Suprapubic skin (tissue), 4 donors: ENCODE measurements at regions not wholly inside any gene's neighbourhood (a gene's known extent, or its start where the extent isn't known, plus 50 kb on each side); places are given as distances from the start of the nearest gene placed in this dataset.

Source experiments
- DNase-seq, 2 donors: peaks; one replicate each; pipeline ENCODE4 v3.0.0-alpha.2; 2019; ENCODE audit warnings: low spot score in 2 of 2
- H3K27ac ChIP-seq: fragments of 200-600 bp; sonication (generic); one replicate; pipeline ENCODE4 v1.5.1; 2019
- H3K27me3 ChIP-seq: fragments of 200-600 bp; sonication (generic); one replicate; pipeline ENCODE4 v1.5.1; 2019
- H3K36me3 ChIP-seq: fragments of 200-600 bp; sonication (generic); one replicate; pipeline ENCODE4 v1.5.1; 2019
- H3K4me1 ChIP-seq: fragments of 200-600 bp; sonication (generic); one replicate; pipeline ENCODE4 v1.5.1; 2019
- H3K4me3 ChIP-seq: fragments of 200-600 bp; sonication (generic); one replicate; pipeline ENCODE4 v1.5.1; 2019; ENCODE audit warnings: mild to moderate bottlenecking
- H3K9me3 ChIP-seq: fragments of 200-600 bp; sonication (generic); one replicate; pipeline ENCODE4 v1.5.1; 2019
- EP300 ChIP-seq: sonication (generic); formaldehyde crosslinking; IDR thresholded peaks from one replicate; pipeline ENCODE4 v1.6.1; 2017; ENCODE audit warnings: antibody characterized with exemption
- POLR2A ChIP-seq, 2 donors: fragments of 450-650 bp; IDR thresholded peaks; one replicate each; pipeline ENCODE4 v1.6.1; 2017; ENCODE audit warnings: antibody characterized with exemption in 2 of 2, mild to moderate bottlenecking in 2 of 2, moderate library complexity in 2 of 2
- POLR2AphosphoS5 ChIP-seq, 3 donors: sonication (generic); formaldehyde crosslinking; IDR thresholded peaks; one replicate each; pipeline ENCODE4 v1.6.1; 2017; ENCODE audit warnings: antibody characterized with exemption in 3 of 3
- whole genome bisulfite sequencing: methylation state at CpG from one replicate; pipeline ENCODE4 v1.1.5; 2018; 5-methylcytosine and 5-hydroxymethylcytosine counted together
- TF ChIP-seq, protein P1 (sequence below), 2 donors: fragments of 200-600 bp in 1 of 2; fragments of 450-650 bp in 1 of 2; sonication (generic) in 1 of 2; IDR thresholded peaks; one replicate each; pipeline ENCODE4 v1.5.1; 2016 to 2019; ENCODE audit warnings: antibody characterized with exemption in 2 of 2, mild to moderate bottlenecking in 1 of 2, moderate library complexity in 1 of 2

DNA sequence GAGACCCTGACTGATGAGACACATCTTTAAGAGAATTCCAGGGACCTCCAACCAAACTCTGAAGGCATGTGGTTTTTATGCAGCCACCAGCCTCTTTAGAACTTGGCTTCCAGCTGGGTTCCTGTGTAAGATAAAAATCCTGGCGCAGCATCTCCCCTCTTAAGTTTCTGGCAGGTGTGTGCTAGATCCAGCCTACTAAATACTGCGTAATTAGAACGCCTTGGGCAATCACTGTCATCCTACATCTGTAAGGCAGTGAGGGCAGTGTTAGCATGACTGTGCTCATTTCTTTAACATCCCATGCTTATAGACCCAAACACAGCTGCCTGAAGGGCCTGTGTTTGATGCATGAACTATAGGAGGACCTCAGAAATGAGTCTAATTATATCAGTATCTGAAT, 173.5 kb upstream of the OBI1 start:
- H3K27ac ChIP-seq = no peak overlapping the region
- H3K36me3 ChIP-seq = no peaks in the 10 kb centered on the region
- no peaks in the 10 kb centered on the region for H3K4me1 ChIP-seq
- no peaks in the 10 kb centered on the region for H3K9me3 ChIP-seq
- H3K27me3 ChIP-seq = no peaks in the 10 kb centered on the region
- no peak for TF ChIP-seq EP300
- TF ChIP-seq POLR2AphosphoS5 (IDR thresholded peaks at IDR 0.05) = no peak
- no peak for TF ChIP-seq POLR2A (IDR thresholded peaks at IDR 0.05)
- TF ChIP-seq, protein P1, sequence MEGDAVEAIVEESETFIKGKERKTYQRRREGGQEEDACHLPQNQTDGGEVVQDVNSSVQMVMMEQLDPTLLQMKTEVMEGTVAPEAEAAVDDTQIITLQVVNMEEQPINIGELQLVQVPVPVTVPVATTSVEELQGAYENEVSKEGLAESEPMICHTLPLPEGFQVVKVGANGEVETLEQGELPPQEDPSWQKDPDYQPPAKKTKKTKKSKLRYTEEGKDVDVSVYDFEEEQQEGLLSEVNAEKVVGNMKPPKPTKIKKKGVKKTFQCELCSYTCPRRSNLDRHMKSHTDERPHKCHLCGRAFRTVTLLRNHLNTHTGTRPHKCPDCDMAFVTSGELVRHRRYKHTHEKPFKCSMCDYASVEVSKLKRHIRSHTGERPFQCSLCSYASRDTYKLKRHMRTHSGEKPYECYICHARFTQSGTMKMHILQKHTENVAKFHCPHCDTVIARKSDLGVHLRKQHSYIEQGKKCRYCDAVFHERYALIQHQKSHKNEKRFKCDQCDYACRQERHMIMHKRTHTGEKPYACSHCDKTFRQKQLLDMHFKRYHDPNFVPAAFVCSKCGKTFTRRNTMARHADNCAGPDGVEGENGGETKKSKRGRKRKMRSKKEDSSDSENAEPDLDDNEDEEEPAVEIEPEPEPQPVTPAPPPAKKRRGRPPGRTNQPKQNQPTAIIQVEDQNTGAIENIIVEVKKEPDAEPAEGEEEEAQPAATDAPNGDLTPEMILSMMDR (IDR thresholded peaks at IDR 0.05) = no peak
- no peak overlapping the region for H3K4me3 ChIP-seq
- 43% methylated on average over 3 of the region's 3 CpGs for WGBS
- no peak for DNase-seq

DNA sequence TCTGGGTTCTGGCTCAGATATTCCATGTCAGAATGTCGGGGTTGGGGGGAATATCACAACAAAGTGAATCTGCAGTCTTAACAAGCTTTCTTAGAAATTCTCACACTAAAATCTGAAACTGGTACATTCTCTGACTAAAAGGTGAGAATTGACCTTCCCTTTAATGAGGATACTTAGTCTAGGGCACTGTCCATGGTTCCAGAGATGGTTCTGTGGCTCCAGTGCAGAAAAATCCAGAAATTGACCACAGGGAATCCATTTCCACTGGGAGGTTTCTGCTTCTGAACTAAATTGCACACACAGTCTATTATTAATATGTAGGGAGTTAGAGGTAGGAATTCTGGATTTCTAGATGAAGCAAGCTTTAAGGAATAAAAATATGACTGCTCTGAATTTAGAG, 171.6 kb upstream of the OBI1 start:
- WGBS = 81% methylated on average over 1 of the region's 1 CpG
- Histone ChIP-seq H3K4me1 (no peaks in the 10 kb centered on the region), H3K27me3 (no peaks in the 10 kb centered on the region), H3K4me3 (no peak overlapping the region), H3K9me3 (no peaks in the 10 kb centered on the region), H3K27ac (no peak overlapping the region), H3K36me3 (no peaks in the 10 kb centered on the region)
- TF ChIP-seq, protein P1 (IDR thresholded peaks at IDR 0.05) = no peak
- TF ChIP-seq POLR2A (IDR thresholded peaks at IDR 0.05) (no peak), EP300 (no peak), POLR2AphosphoS5 (IDR thresholded peaks at IDR 0.05) (no peak)
- no peak for DNase-seq

- no peaks in the 10 kb centered on the region for H3K4me1 ChIP-seq
- no peak for TF ChIP-seq EP300
- TF ChIP-seq, protein P1 (IDR thresholded peaks at IDR 0.05) = no peak
- no peak for TF ChIP-seq POLR2AphosphoS5 (IDR thresholded peaks at IDR 0.05)
- no peak for TF ChIP-seq POLR2A (IDR thresholded peaks at IDR 0.05)
- no peak overlapping the region for H3K27ac ChIP-seq
- H3K36me3 ChIP-seq = no peaks in the 10 kb centered on the region
- DNase-seq = no peak
- H3K27me3 ChIP-seq = no peaks in the 10 kb centered on the region
- no peak overlapping the region for H3K4me3 ChIP-seq
- H3K9me3 ChIP-seq = no peaks in the 10 kb centered on the region
Observed at GRCh38 chr13:78829821-78830220, 170.9 kb upstream of the OBI1 start.

DNA sequence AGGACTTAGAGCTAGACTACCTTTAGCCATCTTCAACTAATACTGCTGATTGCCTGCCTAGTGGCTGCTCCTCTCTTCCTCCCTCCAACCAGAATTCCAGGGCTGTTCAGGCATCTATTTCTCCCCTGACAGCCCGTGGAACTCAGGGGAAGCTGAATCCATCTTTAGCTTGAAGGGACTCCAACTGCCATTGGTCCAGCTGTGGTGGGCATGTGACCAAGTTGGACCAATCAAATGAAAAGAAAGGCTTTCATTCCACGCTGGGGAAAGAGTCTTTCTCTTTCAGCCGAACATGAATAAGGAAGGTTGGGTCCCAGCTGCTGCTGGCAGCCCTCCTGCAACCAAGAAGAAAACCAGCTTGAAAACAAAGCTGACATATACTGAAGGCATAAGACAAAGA, 168.5 kb upstream of the OBI1 start:
- H3K36me3 ChIP-seq = no peaks in the 10 kb centered on the region
- no peaks in the 10 kb centered on the region for H3K4me1 ChIP-seq
- H3K27ac ChIP-seq = no peak overlapping the region
- no peak overlapping the region for H3K4me3 ChIP-seq
- no peaks in the 10 kb centered on the region for H3K27me3 ChIP-seq
- H3K9me3 ChIP-seq = no peaks in the 10 kb centered on the region
- DNase-seq = no peak
- TF ChIP-seq EP300 (no peak), POLR2AphosphoS5 (IDR thresholded peaks at IDR 0.05) (no peak), POLR2A (IDR thresholded peaks at IDR 0.05) (no peak)
- TF ChIP-seq, protein P1 (IDR thresholded peaks at IDR 0.05) = no peak
- 58% methylated on average over 3 of the region's 3 CpGs for WGBS

DNA sequence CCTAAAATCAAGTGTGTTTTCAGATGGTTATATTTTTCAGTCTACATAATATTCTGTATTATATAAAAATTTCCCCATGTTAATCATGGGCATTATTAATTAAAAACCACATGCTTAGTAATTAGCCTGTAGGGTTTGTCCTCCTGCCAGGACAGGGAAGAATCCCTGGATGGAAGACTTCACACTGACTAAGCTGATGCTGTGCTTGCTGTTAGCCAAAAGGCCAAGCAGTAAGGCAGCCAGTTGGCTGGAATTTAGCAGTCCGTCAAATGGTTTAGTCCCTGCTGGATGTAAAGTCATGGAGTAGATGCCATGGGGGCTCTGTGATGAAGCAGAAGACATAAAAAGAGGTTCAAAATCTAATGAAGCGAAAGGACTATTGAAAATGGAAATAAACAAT, 168.0 kb upstream of the OBI1 start:
- Histone ChIP-seq H3K4me1 (no peaks in the 10 kb centered on the region), H3K9me3 (no peaks in the 10 kb centered on the region), H3K27ac (no peak overlapping the region), H3K27me3 (no peaks in the 10 kb centered on the region), H3K4me3 (no peak overlapping the region), H3K36me3 (no peaks in the 10 kb centered on the region)
- WGBS = 52% methylated on average over 2 of the region's 2 CpGs
- no peak for TF ChIP-seq POLR2AphosphoS5 (IDR thresholded peaks at IDR 0.05)
- no peak for TF ChIP-seq POLR2A (IDR thresholded peaks at IDR 0.05)
- TF ChIP-seq EP300 = no peak
- TF ChIP-seq, protein P1 (IDR thresholded peaks at IDR 0.05) = no peak
- DNase-seq = no peak
